ENCODE measurements at regions not wholly inside any gene's neighbourhood (a gene's known extent, or its start where the extent isn't known, plus 50 kb on each side); places are given as distances from the start of the nearest gene placed in this dataset.

DNA sequence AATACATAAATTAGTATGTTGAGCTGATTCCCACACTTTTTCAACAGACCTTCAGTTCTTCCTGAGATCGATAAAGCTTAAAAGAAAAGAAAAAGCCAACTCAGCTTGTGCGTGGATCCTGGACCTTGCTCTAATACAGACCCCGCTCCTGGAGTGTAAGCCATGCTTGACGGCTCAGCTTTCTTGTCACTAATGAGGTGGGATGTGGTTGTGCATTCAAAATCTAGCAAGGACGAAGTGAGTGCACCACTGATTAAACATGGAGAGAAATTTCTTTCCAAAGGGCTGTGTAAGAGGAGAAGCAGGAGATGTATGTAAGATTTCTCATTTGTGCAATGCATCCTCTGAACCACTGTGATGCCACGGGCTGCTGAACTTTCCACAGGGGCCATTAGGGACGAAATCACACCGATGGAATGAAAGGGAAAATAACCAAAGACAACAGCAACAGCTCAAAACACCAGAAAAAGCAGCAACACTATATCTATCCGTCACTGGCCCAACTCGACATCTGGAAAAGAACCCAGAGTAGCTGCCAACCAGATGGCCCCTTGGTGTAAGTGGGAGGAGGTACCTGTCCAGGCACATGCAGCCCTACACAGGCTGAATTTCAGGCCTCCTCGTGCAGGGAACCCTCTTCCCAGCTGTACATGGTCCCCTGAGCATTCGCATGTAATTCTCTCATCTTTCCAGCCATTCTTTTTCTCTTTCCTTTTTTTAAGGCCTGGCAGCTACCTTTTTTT lies 178.9 kb downstream of the SREK1 start:
- Histone ChIP-seq H3K27me3 (peaks cover 0 to 3% (median 0%) of the 10 kb centered on the region in 3 donors), H3K36me3 (no peaks in the 10 kb centered on the region), H3K4me1 (no peaks in the 10 kb centered on the region), H3K9me3 (no peaks in the 10 kb centered on the region), H3K27ac (no peak overlapping the region), H3K4me3 (no peak overlapping the region)
- no peak for DNase-seq
- WGBS, 5 donors: 81 to 91% (median 88%) methylated on average over 12 of the region's 12 CpGs
- no peak for TF ChIP-seq POLR2A (IDR thresholded peaks at IDR 0.05)
- no peak for TF ChIP-seq EP300 (IDR thresholded peaks at IDR 0.05)
- TF ChIP-seq, protein P1, sequence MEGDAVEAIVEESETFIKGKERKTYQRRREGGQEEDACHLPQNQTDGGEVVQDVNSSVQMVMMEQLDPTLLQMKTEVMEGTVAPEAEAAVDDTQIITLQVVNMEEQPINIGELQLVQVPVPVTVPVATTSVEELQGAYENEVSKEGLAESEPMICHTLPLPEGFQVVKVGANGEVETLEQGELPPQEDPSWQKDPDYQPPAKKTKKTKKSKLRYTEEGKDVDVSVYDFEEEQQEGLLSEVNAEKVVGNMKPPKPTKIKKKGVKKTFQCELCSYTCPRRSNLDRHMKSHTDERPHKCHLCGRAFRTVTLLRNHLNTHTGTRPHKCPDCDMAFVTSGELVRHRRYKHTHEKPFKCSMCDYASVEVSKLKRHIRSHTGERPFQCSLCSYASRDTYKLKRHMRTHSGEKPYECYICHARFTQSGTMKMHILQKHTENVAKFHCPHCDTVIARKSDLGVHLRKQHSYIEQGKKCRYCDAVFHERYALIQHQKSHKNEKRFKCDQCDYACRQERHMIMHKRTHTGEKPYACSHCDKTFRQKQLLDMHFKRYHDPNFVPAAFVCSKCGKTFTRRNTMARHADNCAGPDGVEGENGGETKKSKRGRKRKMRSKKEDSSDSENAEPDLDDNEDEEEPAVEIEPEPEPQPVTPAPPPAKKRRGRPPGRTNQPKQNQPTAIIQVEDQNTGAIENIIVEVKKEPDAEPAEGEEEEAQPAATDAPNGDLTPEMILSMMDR (IDR thresholded peaks at IDR 0.05): no peak
- TF ChIP-seq POLR2AphosphoS5 (IDR thresholded peaks at IDR 0.05): no peak
- intact Hi-C loops (cut with DNase I; ENCODE audit: low total_unique reads): no loop called here

DNA sequence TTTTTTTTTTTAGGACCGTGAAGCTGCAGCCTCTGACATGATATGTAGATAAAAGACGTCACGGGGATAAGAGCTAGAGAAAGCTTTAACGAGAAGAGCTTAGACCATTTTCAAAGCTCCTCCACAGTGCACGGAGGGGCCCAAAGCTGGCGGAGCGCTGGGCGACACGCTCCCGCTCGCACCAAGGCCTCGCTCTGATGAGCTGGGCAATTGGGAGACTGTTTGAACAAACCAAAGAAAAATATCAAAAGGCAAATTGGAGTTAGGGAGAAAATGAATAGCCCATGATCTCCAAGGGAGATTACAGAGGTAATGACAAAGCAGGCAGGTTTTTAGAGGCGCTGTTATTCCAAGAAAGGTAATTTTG lies 179.4 kb downstream of the SREK1 start:
- no peak overlapping the region for H3K27ac ChIP-seq

GRCh38 chr5:66324357-66324756 lies 180.3 kb downstream of the SREK1 start:
- no peaks in the 10 kb centered on the region for H3K4me1 ChIP-seq
- H3K27me3 ChIP-seq: peaks cover 0 to 3% (median 0%) of the 10 kb centered on the region in 3 donors
- intact Hi-C loops (cut with DNase I; ENCODE audit: low total_unique reads): no loop called here
- no peak overlapping the region for H3K27ac ChIP-seq
- H3K36me3 ChIP-seq: no peaks in the 10 kb centered on the region
- DNase-seq: peak; percentile 25 to 45
- no peaks in the 10 kb centered on the region for H3K9me3 ChIP-seq
- 4 to 15% (median 11%) methylated on average over 1 of the region's 1 CpG for WGBS, 5 donors
- H3K4me3 ChIP-seq: no peak overlapping the region
- TF ChIP-seq POLR2A (IDR thresholded peaks at IDR 0.05): no peak
- TF ChIP-seq, protein P1 (IDR thresholded peaks at IDR 0.05): no peak
- TF ChIP-seq EP300 (IDR thresholded peaks at IDR 0.05): no peak
- TF ChIP-seq POLR2AphosphoS5 (IDR thresholded peaks at IDR 0.05): no peak

More for the DNA sequence above, 179.4 kb downstream of the SREK1 start:
- H3K36me3 ChIP-seq: no peaks in the 10 kb centered on the region
- H3K4me1 ChIP-seq: no peaks in the 10 kb centered on the region
- no peak overlapping the region for H3K4me3 ChIP-seq
- H3K9me3 ChIP-seq: no peaks in the 10 kb centered on the region
- WGBS, 5 donors: 69 to 75% (median 73%) methylated on average over 13 of the region's 13 CpGs
- intact Hi-C loops (cut with DNase I; ENCODE audit: low total_unique reads): no loop called here
- TF ChIP-seq, protein P1 (IDR thresholded peaks at IDR 0.05): no peak
- TF ChIP-seq POLR2AphosphoS5 (IDR thresholded peaks at IDR 0.05): no peak
- TF ChIP-seq EP300 (IDR thresholded peaks at IDR 0.05): no peak
- no peak for TF ChIP-seq POLR2A (IDR thresholded peaks at IDR 0.05)
- H3K27me3 ChIP-seq: peaks cover 0 to 3% (median 0%) of the 10 kb centered on the region in 3 donors
- DNase-seq: no peak

- intact Hi-C loops (cut with DNase I; ENCODE audit: low total_unique reads): no loop called here
- H3K36me3 ChIP-seq: no peaks in the 10 kb centered on the region
- H3K4me1 ChIP-seq: no peaks in the 10 kb centered on the region
- no peaks in the 10 kb centered on the region for H3K27me3 ChIP-seq
- 78 to 94% (median 89%) methylated on average over 1 of the region's 1 CpG for WGBS, 5 donors
- TF ChIP-seq POLR2A (IDR thresholded peaks at IDR 0.05) (no peak), POLR2AphosphoS5 (IDR thresholded peaks at IDR 0.05) (no peak), EP300 (IDR thresholded peaks at IDR 0.05) (no peak)
- TF ChIP-seq, protein P1 (IDR thresholded peaks at IDR 0.05): no peak
- H3K4me3 ChIP-seq: no peak overlapping the region
- DNase-seq: no peak
- no peaks in the 10 kb centered on the region for H3K9me3 ChIP-seq
- no peak overlapping the region for H3K27ac ChIP-seq
Measured at GRCh38 chr5:66326276-66326675, 182.2 kb downstream of the SREK1 start.

All from stomach (tissue), 8 donors.